GM04504 (cell line): ENCODE measurements at regions not wholly inside any gene's neighbourhood (a gene's known extent, or its start where the extent isn't known, plus 50 kb on each side); places are given as distances from the start of the nearest gene placed in this dataset.

ENCODE experiments used
- DNase-seq: peaks from one replicate; pipeline ENCODE4 v3.0.0-alpha.2; 2012; ENCODE audit warnings: low read depth

DNA sequence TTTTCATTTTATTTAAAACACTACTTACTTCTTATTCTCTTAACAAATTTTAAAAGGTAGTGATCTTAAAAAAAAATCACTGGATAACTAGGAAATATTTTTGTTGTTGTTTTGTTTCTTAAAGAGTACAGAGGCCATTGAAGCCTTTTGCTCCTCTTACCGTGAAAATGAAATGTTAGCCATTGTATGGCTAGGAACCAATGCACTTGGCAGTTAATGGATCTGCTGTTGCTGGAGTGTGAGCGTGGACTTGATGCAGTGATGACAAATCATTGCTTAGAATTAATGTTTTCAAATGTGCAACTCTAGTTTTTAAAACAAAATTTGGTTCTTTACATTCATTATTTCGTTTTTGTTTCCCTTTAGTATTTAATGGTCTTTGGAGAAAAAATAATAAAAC, 162.3 kb downstream of the HAUS1 start:
- no peak for DNase-seq

DNA sequence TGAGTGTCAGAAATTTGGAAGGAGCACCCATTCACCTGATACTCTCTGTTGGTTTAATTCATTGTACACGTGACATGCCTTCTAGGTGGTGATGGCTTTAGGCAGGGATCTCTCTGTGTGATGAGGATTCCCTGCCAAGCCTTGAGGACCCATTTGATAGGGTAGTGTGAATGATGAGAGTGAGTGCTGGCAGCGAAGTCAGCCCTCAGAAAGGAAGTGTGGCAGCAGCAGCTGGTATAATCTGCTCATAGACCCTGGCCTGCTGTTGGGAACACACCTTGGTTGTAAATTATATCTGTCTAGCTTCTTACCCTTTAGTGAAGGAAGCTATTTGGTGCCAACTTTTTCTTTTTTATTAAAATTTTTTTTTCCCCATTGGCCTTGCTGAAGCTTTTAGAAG, 164.5 kb downstream of the HAUS1 start:
- no peak for DNase-seq

DNA sequence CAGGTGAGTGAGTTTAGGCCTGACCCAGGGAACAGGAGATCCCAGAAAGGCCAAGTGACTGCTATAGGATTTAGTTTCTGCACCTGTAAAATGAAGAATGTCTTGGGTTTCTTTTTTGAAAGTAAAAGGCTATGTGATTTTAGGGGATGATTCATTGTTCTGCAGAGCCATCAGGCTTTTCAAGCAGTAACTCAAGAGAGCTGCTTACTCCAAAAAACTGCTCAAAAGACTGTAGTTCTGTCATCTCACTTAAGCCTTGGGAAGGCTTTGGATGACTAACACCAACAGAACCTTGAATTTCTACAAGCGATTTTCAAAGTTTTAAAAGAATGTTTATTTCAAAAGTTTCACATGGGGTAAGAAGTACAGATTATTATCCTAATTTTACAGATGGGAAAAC, 165.1 kb downstream of the HAUS1 start:
- no peak for DNase-seq

DNA sequence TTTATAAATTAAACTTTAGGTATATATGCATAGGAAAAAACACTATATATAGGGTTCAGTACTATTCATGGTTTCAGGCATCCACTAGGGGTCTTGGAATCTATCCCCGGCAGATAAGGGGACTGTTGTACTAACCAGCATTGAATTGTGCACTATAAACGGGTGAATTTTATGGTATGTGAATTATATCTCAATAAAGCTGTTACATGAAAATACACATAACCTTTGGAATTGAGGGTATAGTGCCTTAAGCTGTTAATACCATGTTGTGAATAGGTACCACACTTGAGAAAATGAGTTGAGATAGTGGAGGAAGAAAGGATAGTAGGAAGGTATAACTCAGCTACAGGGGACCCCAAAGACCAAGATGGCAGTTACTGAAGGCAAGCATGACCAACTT, 167.3 kb downstream of the HAUS1 start:
- no peak for DNase-seq

DNA sequence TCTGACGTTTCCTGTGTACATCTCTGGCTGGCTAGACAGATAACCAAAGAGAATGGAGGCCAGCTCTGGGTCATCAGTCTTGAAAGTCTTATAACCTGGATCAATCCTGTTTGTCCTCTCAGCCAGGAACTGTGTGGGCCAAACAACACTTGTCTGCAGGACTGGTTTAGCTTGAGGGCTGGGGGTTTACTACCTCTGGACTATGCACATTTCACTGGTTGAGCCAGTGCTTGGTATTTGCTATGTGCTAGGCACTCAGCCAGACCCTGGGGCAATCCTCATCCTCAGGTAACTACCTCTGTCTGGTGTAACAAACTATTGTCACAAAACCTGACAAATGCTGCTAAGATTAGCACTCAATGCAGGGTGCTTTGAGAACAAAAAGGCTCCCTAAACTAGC, 169.7 kb downstream of the HAUS1 start:
- no peak for DNase-seq

DNA sequence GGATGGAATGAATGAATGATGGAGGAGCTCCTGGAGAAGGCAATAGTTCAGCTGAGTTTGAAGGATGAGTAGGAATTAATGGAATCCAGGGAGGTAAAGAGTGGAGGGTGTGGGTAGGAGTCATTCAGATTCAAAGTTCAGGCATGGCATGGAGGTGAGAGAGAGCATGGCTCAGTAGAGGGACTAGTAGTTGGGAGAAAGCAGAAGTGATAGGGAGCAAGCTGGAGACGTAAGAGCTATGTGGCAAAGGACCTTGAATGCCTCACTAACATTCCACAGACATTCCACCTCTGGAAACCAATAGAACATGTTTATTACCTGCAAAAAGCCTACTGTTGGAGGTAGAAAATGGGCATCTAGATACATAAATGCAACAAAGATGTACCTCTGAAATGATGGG, 170.1 kb downstream of the HAUS1 start:
- no peak for DNase-seq

DNA sequence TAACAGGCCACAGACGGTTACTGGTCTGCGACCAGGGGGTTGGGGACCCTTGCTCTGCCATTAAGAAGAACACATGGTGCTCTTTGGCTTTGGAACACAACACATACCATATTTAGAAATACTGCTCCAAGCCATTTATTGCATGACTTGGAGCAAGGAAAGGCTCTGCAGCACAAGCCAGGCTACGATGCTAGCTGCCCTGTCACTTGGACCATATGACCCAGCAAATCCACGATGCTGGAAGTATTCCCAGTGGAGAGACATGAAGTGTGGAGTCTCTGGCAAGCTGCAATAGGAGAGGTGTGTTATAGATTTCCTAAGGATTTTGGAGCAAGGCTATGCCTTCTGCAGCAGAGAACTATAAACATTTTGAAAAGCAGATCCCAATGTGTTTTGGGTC, 171.2 kb downstream of the HAUS1 start:
- no peak for DNase-seq

DNA sequence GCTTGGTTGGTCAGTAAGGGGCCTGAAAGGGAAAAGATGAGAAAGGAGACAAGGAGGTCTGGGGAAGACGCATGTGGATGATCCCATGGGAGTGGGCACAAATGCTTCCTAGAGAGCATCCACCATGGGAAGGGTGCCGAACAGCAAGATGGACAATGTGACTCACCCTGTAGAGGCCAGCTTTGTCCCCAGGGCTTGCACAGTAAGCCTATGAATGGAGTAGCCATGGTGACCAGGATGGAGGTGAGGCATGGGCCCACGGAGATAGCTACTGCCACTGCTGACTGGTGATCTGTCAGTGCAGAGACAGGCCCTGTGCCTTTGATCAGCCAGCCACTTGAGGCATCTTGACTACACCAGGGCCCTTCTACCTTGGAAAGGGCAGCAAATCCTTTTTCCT, 172.6 kb downstream of the HAUS1 start:
- DNase-seq, result no peak

DNA sequence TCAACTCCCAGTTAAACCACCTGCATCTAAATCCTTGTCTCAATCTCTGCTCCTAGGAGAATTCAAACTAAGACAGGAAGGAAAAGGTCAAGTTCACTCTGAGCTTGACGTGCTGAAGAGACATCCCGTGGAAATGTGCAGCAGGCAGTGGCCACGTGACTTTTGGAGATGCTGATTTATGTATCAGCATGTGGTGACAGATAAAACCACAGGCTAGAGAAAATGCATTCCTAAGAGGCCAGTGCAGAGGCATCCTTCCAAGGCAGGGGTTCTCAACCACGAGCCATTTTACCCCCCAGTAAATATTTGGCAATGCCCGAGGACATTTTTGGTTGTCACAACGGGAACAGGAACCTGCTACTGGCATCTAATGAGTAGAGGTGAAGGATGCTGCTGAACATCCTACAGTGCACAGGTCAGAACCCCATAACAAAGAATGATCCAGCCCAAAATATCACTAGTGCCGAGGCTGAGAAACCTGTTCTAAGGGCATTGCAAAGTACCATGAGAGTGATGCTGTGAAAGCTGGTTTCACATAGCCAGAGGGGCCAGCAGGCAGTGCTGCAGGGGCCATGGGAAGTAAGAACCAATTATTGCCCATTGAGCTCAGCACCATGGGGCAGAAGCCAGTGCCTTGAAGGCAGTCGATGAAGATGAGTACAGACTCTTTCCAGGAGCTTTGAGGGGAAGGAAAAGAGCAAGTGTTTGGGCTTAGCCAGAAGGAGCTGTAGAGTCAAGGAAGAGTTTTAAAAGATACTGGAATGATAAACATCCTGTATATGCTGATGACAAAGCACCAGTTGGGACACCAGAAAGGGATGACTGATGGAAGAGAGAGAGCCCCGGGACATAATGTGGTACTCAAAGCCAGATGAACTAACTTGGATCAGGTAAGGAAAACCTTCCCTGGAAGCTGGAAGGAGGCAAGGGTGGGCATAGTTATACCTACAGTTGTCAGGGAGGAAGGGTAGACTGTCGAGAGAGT, 174.6 kb downstream of the HAUS1 start:
- peak; percentile 24 for DNase-seq

DNA sequence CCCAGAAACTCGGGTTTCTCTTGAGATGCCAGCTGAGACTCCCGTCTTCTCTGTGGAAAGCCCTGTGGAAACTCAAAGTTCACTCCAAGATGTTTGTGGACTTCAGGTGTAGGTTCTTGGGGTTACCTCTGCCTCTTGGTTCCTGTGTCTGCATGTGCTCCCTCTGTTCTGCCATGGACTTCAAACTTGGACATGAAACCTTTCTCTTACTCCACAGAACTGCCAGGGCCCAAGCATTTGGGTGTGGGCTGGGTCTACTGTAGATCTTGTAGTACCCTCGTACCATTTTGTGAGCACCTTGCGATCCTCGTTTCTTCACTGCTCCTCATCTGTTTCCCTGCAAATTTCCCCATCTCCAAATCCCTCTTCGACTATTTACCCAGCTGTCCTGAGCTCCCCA, 175.5 kb downstream of the HAUS1 start:
- DNase-seq, result no peak

DNA sequence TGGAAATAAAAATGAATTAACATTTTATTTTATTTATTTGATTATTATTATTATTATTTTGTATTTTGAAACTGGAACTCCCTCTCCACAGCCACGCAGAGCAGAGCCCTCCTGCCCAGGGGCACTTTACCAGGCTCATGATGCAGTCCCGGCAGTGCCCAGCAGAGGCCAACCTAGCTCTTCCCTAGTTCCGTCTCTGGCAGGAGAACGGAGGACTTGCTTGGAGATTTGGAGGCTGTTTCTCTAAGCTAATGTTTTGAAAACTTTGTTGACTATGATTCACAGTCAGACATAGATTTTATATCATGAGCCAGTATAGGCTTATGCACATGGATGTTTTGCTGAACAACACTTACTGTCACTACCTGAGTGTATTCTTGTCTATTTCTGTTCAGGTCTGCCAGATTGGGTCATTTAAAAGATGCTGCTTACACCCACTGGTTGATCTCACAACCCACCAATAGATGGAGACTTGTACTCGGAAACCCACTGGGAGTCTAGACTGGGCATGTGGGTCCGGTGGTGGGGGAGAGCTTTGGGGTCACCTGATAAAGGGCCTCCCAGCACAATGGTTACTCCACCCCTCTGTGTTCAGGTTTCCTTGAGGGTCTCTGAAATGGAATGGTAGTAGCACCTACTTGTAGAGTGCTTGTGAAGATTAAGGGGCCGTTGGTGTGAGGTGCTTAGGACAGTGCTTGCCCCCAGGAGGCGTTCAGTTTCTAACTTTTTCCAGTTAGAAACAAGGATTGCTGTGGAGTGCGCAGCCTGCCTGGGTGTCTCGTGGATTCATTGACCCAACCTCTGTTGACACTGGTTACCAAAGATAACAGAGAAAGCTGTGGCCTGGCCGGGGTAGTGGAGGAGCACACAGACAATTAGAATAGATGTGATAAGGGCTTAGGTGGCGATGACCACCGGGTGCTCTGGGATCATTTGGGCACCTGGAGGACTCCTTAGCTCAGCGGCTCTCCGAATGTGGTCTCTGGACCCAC, 177.3 kb downstream of the HAUS1 start:
- peak; percentile 44 for DNase-seq

DNA sequence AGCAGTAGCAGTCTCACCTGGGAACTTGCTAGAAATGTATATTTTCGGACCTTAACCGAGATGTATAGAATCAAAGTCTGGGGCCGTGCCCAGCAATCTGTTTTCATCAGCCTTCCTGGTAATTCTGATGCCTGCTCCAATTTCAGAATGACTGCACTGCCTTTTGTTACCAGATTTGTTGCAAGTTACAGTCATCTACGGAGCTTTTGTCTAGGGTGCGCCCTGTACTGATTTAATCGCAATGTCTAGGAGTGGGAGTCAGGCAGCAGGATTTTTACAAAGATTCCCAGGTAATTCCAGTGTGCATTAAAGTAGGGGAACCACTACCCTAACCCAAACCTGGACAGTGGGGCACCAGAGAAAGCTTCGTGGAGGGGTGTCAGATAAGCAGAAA, 178.0 kb downstream of the HAUS1 start:
- no peak for DNase-seq

DNA sequence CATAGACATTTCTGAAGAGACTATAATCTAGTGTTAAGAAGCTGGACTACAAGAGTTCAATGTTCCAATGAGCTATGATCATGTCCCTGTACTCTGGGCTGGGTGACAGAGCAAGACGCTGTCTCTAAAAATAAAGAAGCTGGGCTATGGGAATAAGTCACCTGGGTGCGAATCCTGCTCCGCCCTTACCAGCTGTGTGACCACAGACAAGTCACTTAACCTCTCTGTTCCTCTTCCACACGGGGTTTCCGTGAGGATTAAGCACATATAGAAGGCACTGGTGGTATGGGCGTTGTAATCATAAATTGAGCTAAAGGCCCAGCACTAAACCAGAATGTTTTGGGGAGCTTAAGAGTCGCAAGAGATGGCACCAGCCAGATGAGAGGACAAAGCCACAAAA, 178.5 kb downstream of the HAUS1 start:
- no peak for DNase-seq

DNA sequence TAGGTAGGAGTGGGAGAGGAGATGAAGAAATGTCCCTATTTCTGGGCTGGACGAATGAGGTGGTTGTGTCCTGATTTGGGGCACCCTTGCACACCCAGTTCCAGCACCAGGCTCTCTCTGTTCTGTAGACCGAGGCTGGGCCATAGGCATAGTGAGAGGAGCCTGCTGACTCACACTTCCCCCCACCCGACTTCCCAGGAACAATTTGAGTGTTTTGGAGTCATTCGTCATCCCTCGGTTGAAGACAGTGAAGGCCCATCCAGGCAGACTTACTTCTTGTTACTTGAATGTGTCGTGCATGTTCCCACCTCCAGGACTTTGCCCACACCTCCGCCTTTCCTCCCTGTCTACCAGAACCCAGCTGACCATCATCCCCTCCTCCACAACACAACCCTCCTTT, 179.1 kb downstream of the HAUS1 start:
- no peak for DNase-seq

DNA sequence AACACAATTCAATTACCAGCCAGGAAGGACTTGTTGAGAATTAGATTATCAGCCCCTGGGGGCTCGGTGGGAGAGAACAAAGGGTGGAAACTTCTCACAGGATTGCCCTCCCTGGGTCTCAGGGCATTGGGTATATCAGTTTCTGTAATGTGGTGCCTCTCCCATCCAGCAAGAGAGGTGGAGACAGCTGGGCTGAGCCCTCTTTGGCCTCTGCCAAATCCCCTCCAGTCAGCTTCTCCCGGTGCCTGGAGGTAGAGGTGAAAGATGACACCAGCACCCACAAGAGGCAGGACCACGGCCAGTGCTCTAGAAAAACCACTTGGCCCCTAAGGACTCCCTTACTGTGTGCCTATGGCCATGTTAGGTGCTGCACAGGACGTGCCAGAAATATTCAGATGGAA, 179.7 kb downstream of the HAUS1 start:
- no peak for DNase-seq

DNA sequence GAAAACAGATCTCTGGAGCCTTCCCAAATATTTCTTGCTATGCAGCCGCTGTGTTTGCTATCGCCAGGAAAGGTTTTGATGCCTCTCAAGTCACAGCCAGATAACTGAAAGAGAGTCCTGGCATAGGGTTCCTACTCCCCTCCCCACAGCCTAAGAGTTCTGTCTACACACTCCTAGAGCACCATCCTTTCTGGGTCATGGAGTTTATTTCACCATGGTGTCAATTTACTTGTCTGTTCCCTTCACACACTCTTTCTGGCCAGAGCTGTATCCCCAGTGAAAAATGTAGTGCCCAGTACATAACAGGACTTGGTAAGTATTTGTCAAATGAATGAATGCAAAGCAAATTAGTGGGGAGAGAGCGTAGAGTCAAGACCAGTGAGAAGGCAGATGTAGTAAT, 185.3 kb downstream of the HAUS1 start:
- DNase-seq, result no peak

DNA sequence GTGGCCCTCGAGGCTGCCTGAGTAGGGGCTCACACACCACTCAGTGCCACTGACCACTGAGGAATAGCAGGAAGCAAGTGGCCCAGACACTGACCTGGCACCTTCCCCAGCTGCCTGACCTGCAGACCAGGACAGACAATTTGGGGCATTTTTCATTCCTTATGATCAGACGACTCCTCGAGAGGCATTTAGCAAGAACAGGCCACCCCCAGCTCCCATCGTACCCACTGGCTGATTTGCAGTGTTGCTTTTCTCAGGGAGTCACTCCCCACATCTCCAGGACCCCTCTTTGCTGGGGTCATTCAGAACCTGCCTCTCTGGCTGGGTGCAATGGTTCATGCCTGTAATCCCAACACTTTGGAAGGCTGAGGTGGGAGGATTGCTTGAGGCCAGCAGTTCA, 185.7 kb downstream of the HAUS1 start:
- no peak for DNase-seq

DNA sequence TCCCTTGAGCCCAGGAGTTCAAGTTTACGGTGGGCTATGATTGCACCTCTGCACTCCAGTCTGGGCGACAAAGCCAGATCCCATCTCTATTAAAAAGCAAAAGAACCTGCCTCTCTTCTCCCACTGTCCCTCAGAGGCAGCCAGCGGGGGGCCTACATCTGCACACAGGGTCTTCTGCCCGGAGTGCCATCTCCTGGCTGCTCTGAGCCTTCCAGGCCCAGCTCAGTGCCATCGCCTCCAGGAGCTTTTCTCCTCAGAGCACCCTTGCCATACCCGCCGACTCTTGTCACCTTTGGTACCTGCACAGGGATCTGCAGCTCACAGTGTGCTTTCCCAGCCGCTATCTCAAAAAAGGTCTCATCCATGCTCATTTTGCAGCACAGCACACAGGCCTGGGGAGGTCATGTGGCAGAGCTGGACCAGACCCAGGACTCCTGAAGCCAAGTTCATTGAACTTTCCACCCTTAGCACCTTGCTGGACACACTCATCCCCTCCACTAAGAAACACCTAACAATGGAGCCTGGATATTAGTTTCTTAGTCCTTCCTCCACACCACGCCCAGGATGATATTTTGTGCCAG, 186.3 kb downstream of the HAUS1 start:
- no peak for DNase-seq

DNA sequence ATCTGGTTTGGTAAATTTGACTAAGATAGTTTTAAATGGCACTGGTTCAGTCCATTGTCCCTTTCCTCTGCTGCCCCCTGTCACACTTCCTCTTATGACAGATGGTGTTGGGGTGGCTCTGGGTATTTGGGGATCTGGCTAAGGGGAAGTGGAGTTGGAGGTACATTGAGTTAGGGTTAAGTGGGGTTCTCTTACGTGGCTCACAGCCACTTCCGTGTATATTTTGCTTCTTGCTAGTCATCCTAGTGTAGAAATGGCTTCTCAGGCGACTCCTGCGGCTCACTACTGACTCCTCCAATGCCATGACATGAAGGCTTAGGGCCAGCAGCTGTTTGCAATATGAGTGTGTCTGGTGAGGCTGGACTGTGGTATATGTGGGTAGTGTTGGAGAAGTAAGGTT, 187.0 kb downstream of the HAUS1 start:
- no peak for DNase-seq

DNA sequence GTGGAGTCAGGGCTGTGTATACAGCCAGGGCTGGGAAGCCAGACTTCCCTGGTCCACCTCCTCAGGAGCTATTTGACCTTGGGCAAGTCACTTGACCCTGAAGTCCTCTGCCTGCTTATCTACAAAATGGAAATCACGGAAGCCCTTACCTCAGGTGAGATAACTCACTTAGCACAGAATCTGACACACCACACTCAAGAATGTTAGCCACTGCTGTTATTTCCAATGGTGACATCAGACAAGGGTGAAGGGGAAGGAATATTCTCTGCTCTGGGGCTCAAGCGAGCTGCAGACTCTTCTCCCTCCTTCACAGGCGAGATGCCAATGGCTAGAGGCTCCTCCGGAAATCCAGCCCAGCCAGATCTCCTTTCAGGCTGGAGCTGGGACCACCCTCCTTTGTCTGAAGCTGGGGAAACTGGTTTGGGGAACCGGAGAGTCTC, 189.6 kb downstream of the HAUS1 start:
- DNase-seq, result no peak

DNA sequence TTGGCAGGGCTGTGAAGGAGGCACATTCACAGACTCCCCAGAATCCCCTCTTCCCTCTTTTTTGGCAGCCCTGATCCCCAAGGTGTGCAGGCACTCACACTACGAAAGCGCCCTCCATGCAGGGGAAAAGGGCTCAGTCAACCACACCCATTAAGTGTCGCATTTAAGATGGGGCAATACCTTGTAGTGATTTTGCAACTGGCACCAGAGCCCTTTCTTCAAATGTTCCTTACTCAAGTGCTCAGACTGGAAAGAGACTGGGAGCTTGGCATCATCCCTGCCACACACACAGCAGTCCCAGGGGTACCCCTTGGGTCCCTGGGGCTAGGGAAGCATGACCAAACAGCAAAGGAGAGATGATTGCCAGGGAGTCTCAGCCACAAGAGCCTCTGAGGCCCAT, 190.1 kb downstream of the HAUS1 start:
- DNase-seq, result no peak

DNA sequence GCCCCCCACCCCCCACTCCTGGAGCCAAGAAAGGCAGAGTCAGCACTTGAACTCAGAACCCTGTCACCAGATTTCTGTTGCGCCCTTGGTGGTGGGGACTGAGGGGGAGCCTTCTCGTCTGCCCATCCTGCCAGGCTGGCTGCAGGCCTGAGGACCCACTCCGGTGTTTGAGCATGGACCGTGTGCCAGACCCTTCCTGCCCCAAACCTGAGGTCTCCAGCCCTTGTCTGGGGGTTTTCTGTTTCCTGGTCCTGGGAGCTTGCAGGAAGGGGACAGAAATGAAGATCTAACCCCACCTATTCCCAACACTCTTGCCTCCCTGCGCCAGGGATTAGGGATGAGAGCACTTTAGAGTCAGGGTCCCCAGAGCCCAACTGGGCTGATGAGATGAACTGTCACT, 190.6 kb downstream of the HAUS1 start:
- no peak for DNase-seq

DNA sequence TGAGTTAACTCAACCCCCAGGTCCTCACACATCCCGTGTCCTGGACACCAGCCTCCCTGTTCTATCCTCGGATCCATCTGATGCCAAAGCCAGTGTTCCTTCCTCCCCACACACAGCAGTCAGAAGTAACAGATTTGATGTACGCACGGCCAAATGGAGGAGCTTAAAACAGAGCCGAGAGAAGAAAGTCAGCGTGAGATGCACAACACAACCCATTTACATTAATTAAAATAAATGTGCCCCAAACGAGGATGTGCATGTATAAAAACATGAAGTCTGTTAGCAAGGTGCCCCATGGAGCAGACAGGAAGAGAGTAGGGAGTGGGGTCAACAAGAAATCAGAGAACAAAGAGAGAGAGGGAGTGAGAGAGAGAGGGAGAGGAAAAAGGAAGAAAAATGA, 191.2 kb downstream of the HAUS1 start:
- DNase-seq, result no peak
